ENCODE measurements at regions not wholly inside any gene's neighbourhood (a gene's known extent, or its start where the extent isn't known, plus 50 kb on each side); places are given as distances from the start of the nearest gene placed in this dataset.
"Not testable (repeated sequence)": the region's sequence is repeated elsewhere in the genome, so short reads cannot be mapped to it uniquely, and the experiment has no call there.

GRCh38 chr18:14693882-14694281 lies 54.1 kb upstream of the ANKRD30B start:
- H3K9ac ChIP-seq (ENCODE audit: low read length); H3K36me3 ChIP-seq (ENCODE audit: control insufficient read depth, low read depth, low read length); H3K27ac ChIP-seq (ENCODE audit: low read length); H3K27me3 ChIP-seq (ENCODE audit: control insufficient read depth, insufficient read depth, low read length); H3K9me3 ChIP-seq (ENCODE audit: control insufficient read depth, low read depth, low read length); H3K4me1 ChIP-seq (ENCODE audit: control insufficient read depth, low read depth, low read length); H3K4me3 ChIP-seq (ENCODE audit: low read length): not testable (repeated sequence)

GRCh38 chr18:14698006-14698405 lies 50.0 kb upstream of the ANKRD30B start:
- H3K27ac ChIP-seq (ENCODE audit: low read length); H3K4me3 ChIP-seq (ENCODE audit: low read length); H3K36me3 ChIP-seq (ENCODE audit: control insufficient read depth, low read depth, low read length); H3K9ac ChIP-seq (ENCODE audit: low read length); H3K9me3 ChIP-seq (ENCODE audit: control insufficient read depth, low read depth, low read length); H3K27me3 ChIP-seq (ENCODE audit: control insufficient read depth, insufficient read depth, low read length); H3K4me1 ChIP-seq (ENCODE audit: control insufficient read depth, low read depth, low read length): not testable (repeated sequence)

Measured in iPS-18a (cell line).